Progenitor cell of endocrine pancreas (in vitro differentiated cells): ENCODE measurements at regions not wholly inside any gene's neighbourhood (a gene's known extent, or its start where the extent isn't known, plus 50 kb on each side); places are given as distances from the start of the nearest gene placed in this dataset.

Source experiments
- DNase-seq: peaks from one replicate; pipeline ENCODE4 v3.0.0; 2021; ENCODE audit warnings: low spot score; ENCODE audit not compliant: unreplicated experiment
- H3K27ac Mint-ChIP-seq: 2 replicates; pipeline ENCODE4 v1.8.0; 2021; ENCODE audit warnings: mild to moderate bottlenecking, moderate library complexity, mixed read lengths
- H3K27me3 Mint-ChIP-seq: 2 replicates; pipeline ENCODE4 v1.8.0; 2021; ENCODE audit warnings: mixed read lengths
- H3K36me3 Mint-ChIP-seq: 2 replicates; pipeline ENCODE4 v1.8.0; 2022; ENCODE audit warnings: mixed read lengths; ENCODE audit not compliant: insufficient read depth
- H3K4me1 Mint-ChIP-seq: 2 replicates; pipeline ENCODE4 v1.8.0; 2021; ENCODE audit warnings: low read depth, mixed read lengths
- H3K4me3 Mint-ChIP-seq: 2 replicates; pipeline ENCODE4 v1.8.0; 2021; ENCODE audit warnings: low read depth, mild to moderate bottlenecking, moderate library complexity, mixed read lengths
- H3K9me3 Mint-ChIP-seq: 2 replicates; pipeline ENCODE4 v1.8.0; 2021; ENCODE audit warnings: low read depth, mixed read lengths
- TF ChIP-seq, protein P1 (sequence below): fragments of 200-600 bp; sonication (generic); IDR thresholded peaks from one replicate; pipeline ENCODE4 v1.5.0; 2021; ENCODE audit warnings: antibody characterized with exemption, mild to moderate bottlenecking; ENCODE audit not compliant: unreplicated experiment

DNA sequence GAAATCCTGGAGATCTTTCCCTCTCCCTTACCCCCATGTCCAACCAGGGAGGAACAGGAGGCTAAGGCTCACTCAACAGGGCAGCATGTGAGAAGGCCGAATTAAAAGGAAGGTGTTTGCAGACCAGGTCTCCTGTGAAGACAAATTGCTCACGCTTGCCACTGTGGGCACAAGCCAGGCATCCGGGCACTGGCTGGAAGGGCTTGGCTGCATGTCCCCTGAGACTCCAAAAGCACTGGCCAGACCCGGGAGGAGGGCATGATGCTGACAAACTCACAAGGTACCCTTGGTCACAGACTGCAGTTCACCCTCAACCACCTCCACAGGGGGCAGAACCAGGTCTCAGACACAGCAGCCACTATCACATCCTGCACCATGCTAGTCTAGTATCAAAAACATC lies 113.7 kb upstream of the NSMCE3 start:
- TF ChIP-seq, protein P1, sequence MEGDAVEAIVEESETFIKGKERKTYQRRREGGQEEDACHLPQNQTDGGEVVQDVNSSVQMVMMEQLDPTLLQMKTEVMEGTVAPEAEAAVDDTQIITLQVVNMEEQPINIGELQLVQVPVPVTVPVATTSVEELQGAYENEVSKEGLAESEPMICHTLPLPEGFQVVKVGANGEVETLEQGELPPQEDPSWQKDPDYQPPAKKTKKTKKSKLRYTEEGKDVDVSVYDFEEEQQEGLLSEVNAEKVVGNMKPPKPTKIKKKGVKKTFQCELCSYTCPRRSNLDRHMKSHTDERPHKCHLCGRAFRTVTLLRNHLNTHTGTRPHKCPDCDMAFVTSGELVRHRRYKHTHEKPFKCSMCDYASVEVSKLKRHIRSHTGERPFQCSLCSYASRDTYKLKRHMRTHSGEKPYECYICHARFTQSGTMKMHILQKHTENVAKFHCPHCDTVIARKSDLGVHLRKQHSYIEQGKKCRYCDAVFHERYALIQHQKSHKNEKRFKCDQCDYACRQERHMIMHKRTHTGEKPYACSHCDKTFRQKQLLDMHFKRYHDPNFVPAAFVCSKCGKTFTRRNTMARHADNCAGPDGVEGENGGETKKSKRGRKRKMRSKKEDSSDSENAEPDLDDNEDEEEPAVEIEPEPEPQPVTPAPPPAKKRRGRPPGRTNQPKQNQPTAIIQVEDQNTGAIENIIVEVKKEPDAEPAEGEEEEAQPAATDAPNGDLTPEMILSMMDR: no peak
- H3K36me3 Mint-ChIP-seq: no peaks in the 10 kb centered on the region
- DNase-seq: no peak
- H3K4me3 Mint-ChIP-seq: no peak overlapping the region
- no peaks in the 10 kb centered on the region for H3K27me3 Mint-ChIP-seq
- no peak overlapping the region for H3K27ac Mint-ChIP-seq
- no peaks in the 10 kb centered on the region for H3K9me3 Mint-ChIP-seq
- H3K4me1 Mint-ChIP-seq: no peaks in the 10 kb centered on the region

DNA sequence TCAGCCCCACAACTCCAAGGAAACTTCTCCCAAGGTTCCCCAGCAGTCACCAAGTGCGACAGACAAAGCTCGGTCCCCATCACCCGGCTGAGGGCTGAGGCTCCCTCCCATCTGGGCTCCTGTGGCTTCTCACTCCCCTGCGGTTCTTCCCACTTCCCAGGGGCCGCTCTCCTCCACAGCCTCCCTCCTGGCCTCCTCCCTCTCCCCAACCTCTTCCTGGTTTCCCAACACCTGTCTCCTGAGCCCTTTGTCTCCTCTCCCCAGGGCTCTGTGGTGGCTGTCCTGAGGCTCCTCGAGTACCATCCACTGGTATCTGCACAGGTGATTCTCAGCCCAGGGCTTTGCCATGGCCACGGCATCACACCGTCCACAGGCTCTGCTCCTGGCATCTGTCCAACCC lies 113.2 kb upstream of the NSMCE3 start:
- no peak for DNase-seq
- Mint-ChIP-seq H3K36me3 (no peaks in the 10 kb centered on the region), H3K9me3 (no peaks in the 10 kb centered on the region), H3K4me1 (no peaks in the 10 kb centered on the region), H3K27ac (no peak overlapping the region), H3K27me3 (no peaks in the 10 kb centered on the region), H3K4me3 (no peak overlapping the region)
- TF ChIP-seq, protein P1: no peak

DNA sequence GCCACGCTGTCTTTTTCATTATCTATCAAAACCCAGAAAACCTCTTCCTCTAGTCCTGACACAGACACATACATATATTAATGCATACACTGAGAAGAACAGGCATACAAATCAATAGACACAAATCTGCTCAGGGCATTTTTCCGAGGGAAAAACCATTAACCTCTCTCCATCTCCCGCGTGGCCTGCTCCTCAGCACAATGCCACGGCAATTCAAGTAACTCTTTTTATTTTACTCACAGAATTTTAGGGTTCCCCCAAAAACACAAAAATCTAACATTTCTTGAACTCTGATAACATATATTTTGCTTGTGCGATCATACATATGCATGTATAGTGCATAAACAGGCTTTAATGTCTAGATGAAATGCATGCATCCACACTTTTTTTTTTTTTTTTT lies 110.8 kb upstream of the NSMCE3 start:
- no peak for DNase-seq
- Mint-ChIP-seq H3K9me3 (no peaks in the 10 kb centered on the region), H3K4me3 (no peak overlapping the region)

DNA sequence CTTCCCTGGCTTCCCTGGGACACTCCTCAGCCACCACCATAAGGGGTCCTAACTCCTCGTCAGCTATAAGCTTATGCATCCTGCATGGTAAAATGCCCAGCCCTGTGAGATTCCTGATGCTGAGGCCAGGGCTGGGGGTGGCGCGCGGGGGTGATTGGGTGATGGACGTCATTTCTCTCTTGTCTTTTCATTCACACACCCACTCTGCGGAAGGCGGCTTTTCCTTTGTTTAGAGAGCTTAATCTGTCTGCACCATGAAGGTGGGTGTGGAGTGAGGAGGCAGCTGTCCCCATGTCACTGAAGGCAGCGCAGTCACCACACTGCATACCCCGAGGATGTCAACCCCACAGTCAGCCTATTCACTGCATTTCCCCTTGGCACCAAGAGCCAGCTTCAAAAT lies 110.0 kb upstream of the NSMCE3 start:
- H3K27me3 Mint-ChIP-seq: no peaks in the 10 kb centered on the region
- no peak overlapping the region for H3K4me3 Mint-ChIP-seq
- no peaks in the 10 kb centered on the region for H3K9me3 Mint-ChIP-seq
- DNase-seq: no peak
- H3K36me3 Mint-ChIP-seq: no peaks in the 10 kb centered on the region
- TF ChIP-seq, protein P1: no peak
- no peaks in the 10 kb centered on the region for H3K4me1 Mint-ChIP-seq
- no peak overlapping the region for H3K27ac Mint-ChIP-seq

More for the DNA sequence above, 110.8 kb upstream of the NSMCE3 start:
- Mint-ChIP-seq H3K27ac (no peak overlapping the region), H3K4me1 (no peaks in the 10 kb centered on the region), H3K27me3 (no peaks in the 10 kb centered on the region), H3K36me3 (no peaks in the 10 kb centered on the region)
- TF ChIP-seq, protein P1: no peak

DNA sequence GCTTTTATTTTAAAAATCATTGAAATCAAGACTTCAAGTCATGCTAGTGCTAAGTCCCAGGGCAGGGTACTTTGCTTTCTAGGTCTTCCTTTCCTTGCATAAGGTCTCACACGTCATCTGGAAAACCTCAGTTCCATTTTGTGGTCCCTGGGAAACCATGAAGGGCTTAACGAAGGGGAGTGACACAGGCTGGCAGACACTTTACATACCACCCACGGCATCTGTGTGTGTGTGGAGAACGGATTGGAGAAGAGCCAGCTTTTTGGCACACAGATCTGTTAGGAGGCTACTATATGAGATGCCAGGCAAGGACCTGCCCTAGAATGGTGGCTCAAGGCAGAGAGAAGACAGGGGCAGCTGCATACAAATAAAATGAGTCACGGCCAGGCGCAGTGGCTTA lies 107.5 kb upstream of the NSMCE3 start:
- no peaks in the 10 kb centered on the region for H3K9me3 Mint-ChIP-seq
- TF ChIP-seq, protein P1: no peak
- H3K4me1 Mint-ChIP-seq: no peaks in the 10 kb centered on the region
- no peaks in the 10 kb centered on the region for H3K36me3 Mint-ChIP-seq
- H3K27me3 Mint-ChIP-seq: no peaks in the 10 kb centered on the region
- no peak overlapping the region for H3K27ac Mint-ChIP-seq
- no peak overlapping the region for H3K4me3 Mint-ChIP-seq
- no peak for DNase-seq
